ENCODE measurements at regions not wholly inside any gene's neighbourhood (a gene's known extent, or its start where the extent isn't known, plus 50 kb on each side); places are given as distances from the start of the nearest gene placed in this dataset.

- TF ChIP-seq CTCF (IDR thresholded peaks at IDR 0.05; ENCODE audit: poor library complexity) (no peak), EZH2phosphoT487 (IDR thresholded peaks at IDR 0.05; ENCODE audit: low read depth, severe bottlenecking, unreplicated experiment) (no peak)
Observed at GRCh38 chr5:23025629-23026233, 172.6 kb upstream of the CDH12 start.

Data from hepatocyte (in vitro differentiated cells).